IMR-90 (cell line): ENCODE measurements at regions not wholly inside any gene's neighbourhood (a gene's known extent, or its start where the extent isn't known, plus 50 kb on each side); places are given as distances from the start of the nearest gene placed in this dataset.

ENCODE experiments used
- ATAC-seq: fragments of 200-7000 bp; cut with Tn5 transposase; 2 replicates; pipeline ENCODE4 v1.9.1; 2020; ENCODE audit warnings: low read depth, mild to moderate bottlenecking, moderate library complexity
- BruUV-seq: library from RNA; stranded (reverse); fragments of 400-500 nt; replicated peaks from 2 replicates; lab custom pipeline; 2021; lab: Mats Ljungman, UMichigan
- CTCF ChIA-PET: fragments of 300-600 bp; formaldehyde crosslinking; extraction: SDS; loops from one replicate; lab custom pipeline; 2021; ENCODE audit warnings: antibody characterized with exemption; lab: Yijun Ruan, JAX
- POLR2A ChIA-PET: fragments of 300-600 bp; sonication (Branson Sonifier 250); formaldehyde crosslinking; loops from one replicate; lab custom pipeline; 2022; ENCODE audit warnings: antibody characterized with exemption; ENCODE audit not compliant: unreplicated experiment; lab: Charles Lee
- DNase-seq: peaks from one replicate; pipeline ENCODE4 v3.0.0; 2013
- H2AFZ ChIP-seq: replicated peaks from 2 replicates; pipeline ENCODE3; 2013; ENCODE audit warnings: low read length, mild to moderate bottlenecking; ENCODE audit not compliant: poor library complexity
- H2AK5ac ChIP-seq: 2 replicates; pipeline ENCODE4 v1.6.1; 2013; ENCODE audit warnings: low read depth, low read length, inconsistent platforms
- H2AK9ac ChIP-seq: replicated peaks from 2 replicates; pipeline ENCODE3; 2013; ENCODE audit warnings: mild to moderate bottlenecking, low read depth, low read length, moderate library complexity; ENCODE audit not compliant: poor library complexity
- H2BK120ac ChIP-seq: 2 replicates; pipeline ENCODE4 v1.6.1; 2013; ENCODE audit warnings: low read depth, low read length, inconsistent platforms
- H2BK15ac ChIP-seq: 3 replicates; pipeline ENCODE4 v1.6.1; 2013; ENCODE audit warnings: low read depth, low read length, inconsistent platforms
- H2BK20ac ChIP-seq: 2 replicates; pipeline ENCODE4 v1.6.1; 2013; ENCODE audit warnings: low read depth, mild to moderate bottlenecking, inconsistent platforms, low read length, moderate library complexity
- H2BK5ac ChIP-seq: 2 replicates; pipeline ENCODE4 v1.6.1; 2013; ENCODE audit warnings: mild to moderate bottlenecking, low read depth, low read length, inconsistent platforms; ENCODE audit not compliant: poor library complexity, severe bottlenecking
- H3K14ac ChIP-seq: replicated peaks from 2 replicates; pipeline ENCODE4 v1.6.1; 2013; ENCODE audit warnings: low read depth, low read length, inconsistent platforms
- H3K18ac ChIP-seq: 2 replicates; pipeline ENCODE4 v1.6.1; 2013; ENCODE audit warnings: low read depth, low read length, control low read depth
- H3K23ac ChIP-seq: 2 replicates; pipeline ENCODE4 v1.6.1; 2013; ENCODE audit warnings: low read depth, low read length, inconsistent platforms
- H3K27ac ChIP-seq: 2 replicates; pipeline ENCODE4 v1.5.1; 2013; ENCODE audit warnings: mild to moderate bottlenecking, control low read depth, low read length; ENCODE audit not compliant: insufficient read depth
- H3K27me3 ChIP-seq: 2 replicates; pipeline ENCODE4 v1.6.1; 2013; ENCODE audit warnings: low read length; ENCODE audit not compliant: control insufficient read depth, insufficient read depth
- H3K36me3 ChIP-seq: 2 replicates; pipeline ENCODE4 v1.6.1; 2013; ENCODE audit warnings: low read length, mixed read lengths; ENCODE audit not compliant: control insufficient read depth, insufficient read depth
- H3K4ac ChIP-seq: 2 replicates; pipeline ENCODE4 v1.6.1; 2013; ENCODE audit warnings: low read depth, low read length, inconsistent platforms
- H3K4me1 ChIP-seq: 2 replicates; pipeline ENCODE4 v1.6.1; 2013; ENCODE audit warnings: low read length, mixed read lengths; ENCODE audit not compliant: control insufficient read depth, insufficient read depth
- H3K4me2 ChIP-seq: 2 replicates; pipeline ENCODE4 v1.6.1; 2013; ENCODE audit warnings: low read depth, mild to moderate bottlenecking, control low read depth, low read length, moderate library complexity
- H3K4me3 ChIP-seq: 2 replicates; pipeline ENCODE4 v1.5.1; 2013; ENCODE audit warnings: low read depth, mild to moderate bottlenecking, control low read depth, low read length, moderate library complexity; ENCODE audit not compliant: insufficient read depth
- H3K56ac ChIP-seq: 2 replicates; pipeline ENCODE4 v1.6.1; 2013; ENCODE audit warnings: low read length, inconsistent platforms; ENCODE audit not compliant: insufficient read depth; ENCODE audit errors: extremely low read depth
- H3K79me1 ChIP-seq, 2 experiments: 2 replicates each; pipeline ENCODE4 v1.6.1; 2013; ENCODE audit warnings: low read length in 2 of 2, inconsistent platforms in 1 of 2, low read depth in 1 of 2
- H3K9ac ChIP-seq: 2 replicates; pipeline ENCODE4 v1.6.1; 2013; ENCODE audit warnings: low read depth, low read length, control low read depth
- H3K9me1 ChIP-seq: 2 replicates; pipeline ENCODE4 v1.6.1; 2013; ENCODE audit warnings: low read length, inconsistent platforms; ENCODE audit not compliant: insufficient read depth
- H3K9me3 ChIP-seq: 2 replicates; pipeline ENCODE4 v1.6.1; 2013; ENCODE audit warnings: low read length; ENCODE audit not compliant: control insufficient read depth, insufficient read depth
- H4K20me1 ChIP-seq: 2 replicates; pipeline ENCODE4 v1.6.1; 2013; ENCODE audit warnings: low read length, inconsistent platforms; ENCODE audit not compliant: insufficient read depth
- H4K5ac ChIP-seq: 2 replicates; pipeline ENCODE4 v1.6.1; 2013; ENCODE audit warnings: mild to moderate bottlenecking, low read depth, low read length, control low read depth
- H4K8ac ChIP-seq, 2 experiments: 2 replicates each; pipeline ENCODE4 v1.6.1; 2013; ENCODE audit warnings: low read depth in 2 of 2, low read length in 2 of 2, control low read depth in 1 of 2, inconsistent platforms in 1 of 2
- H4K91ac ChIP-seq: 2 replicates; pipeline ENCODE4 v1.6.1; 2013; ENCODE audit warnings: low read depth, low read length, inconsistent platforms; ENCODE audit not compliant: insufficient read depth
- CEBPB ChIP-seq: IDR thresholded peaks from 2 replicates; pipeline ENCODE4 v1.6.1; 2012; ENCODE audit warnings: low read depth, low read length, improper control_type of control experiment
- FOS ChIP-seq: fragments of 150-350 bp; IDR thresholded peaks from 2 replicates; pipeline ENCODE4 v1.6.1; 2016; ENCODE audit warnings: low read depth, low read length
- NFE2L2 ChIP-seq: fragments of 150-350 bp; IDR thresholded peaks from 2 replicates; pipeline ENCODE4 v1.6.1; 2016; ENCODE audit warnings: low read depth, mild to moderate bottlenecking, low read length
- SMC3 ChIP-seq: fragments of 150-350 bp; IDR thresholded peaks from 2 replicates; pipeline ENCODE4 v1.6.1; 2016; ENCODE audit warnings: low read depth, mild to moderate bottlenecking, antibody characterized with exemption, low read length, moderate library complexity
- WGBS, 2 experiments: methylation state at CpG; one replicate each; pipeline versions ENCODE4 v1.1.5 to v1.1.7; 2013; ENCODE audit warnings: missing lambda C conversion rate in 2 of 2; ENCODE audit not compliant: insufficient read length in 1 of 2; ENCODE audit errors: extremely low coverage in 2 of 2; 5-methylcytosine and 5-hydroxymethylcytosine counted together
- dilution Hi-C: fragments of 300-500 bp; cut with HindIII; formaldehyde crosslinking; loops from one replicate; pipeline ENCODE4 v1.14.3; 2018; ENCODE audit warnings: low sequenced_read_pairs; ENCODE audit not compliant: unreplicated experiment
- in situ Hi-C: fragments of 300-500 bp; cut with MboI; formaldehyde crosslinking; loops from 3 replicates; pipeline ENCODE4 v1.14.3; 2019; ENCODE audit warnings: low sequenced_read_pairs, inconsistent platforms, mixed read lengths
- intact Hi-C: fragments of 100-400 bp; cut with micrococcal nuclease; formaldehyde crosslinking; loops from 2 replicates; pipeline ENCODE4 v1.10.0; 2022

GRCh38 chr1:99546432-99547416 is 99.2 kb upstream of the PALMD start:
- no peaks in the 10 kb centered on the region for H3K79me1 ChIP-seq
- no peak overlapping the region for H3K4ac ChIP-seq
- H2BK20ac ChIP-seq: no peak overlapping the region
- TF ChIP-seq NFE2L2: no peak
- no peak for TF ChIP-seq SMC3
- peak; percentile 20; the same call in 1 of the 2 replicates for TF ChIP-seq CEBPB
- TF ChIP-seq FOS: 0 out of 2 replicates have a peak, but pooled peaks have one; percentile 7
- H3K36me3 ChIP-seq: no peaks in the 10 kb centered on the region
- in situ Hi-C loops: no loop called here
- H3K27me3 ChIP-seq: no peaks in the 10 kb centered on the region
- H3K23ac ChIP-seq: no peak overlapping the region
- H2AFZ ChIP-seq: no peak overlapping the region
- ChIA-PET CTCF (interaction anchor here (0.5 to 0.9 kb wide), 4 partner anchors 139 to 910 kb away, joined by 3 read pairs; no protein-coding TSS in a partner anchor), POLR2A (no interaction called here)
- no peak overlapping the region for H2BK120ac ChIP-seq
- H4K20me1 ChIP-seq: no peaks in the 10 kb centered on the region
- no peak overlapping the region for H3K4me3 ChIP-seq
- no peaks in the 10 kb centered on the region for H3K9me3 ChIP-seq
- no TSS peak for BruUV-seq
- no peak overlapping the region for H4K5ac ChIP-seq
- no peak overlapping the region for H3K4me2 ChIP-seq
- no peak overlapping the region; the same call in 1 of the 2 replicates for H3K18ac ChIP-seq
- no CpG with 5 or more reads among the region's 3 CpGs for WGBS, 2 experiments
- H3K9me1 ChIP-seq: no peaks in the 10 kb centered on the region; the same call in 1 of the 2 replicates
- H3K56ac ChIP-seq: no peak overlapping the region
- no peak overlapping the region for H3K14ac ChIP-seq
- H3K9ac ChIP-seq: no peak overlapping the region
- intact Hi-C loops: no loop called here
- peaks cover 4% of the 10 kb centered on the region; the same call in 1 of the 2 replicates for H3K4me1 ChIP-seq
- no peak overlapping the region for H2BK5ac ChIP-seq
- H2AK9ac ChIP-seq: no peak overlapping the region
- DNase-seq (peak; percentile 61), ATAC-seq (peak; percentile 60)
- dilution Hi-C loops: no loop called here
- H2BK15ac ChIP-seq: no peak overlapping the region
- no peak overlapping the region for H4K91ac ChIP-seq
- no peak overlapping the region for H2AK5ac ChIP-seq
- no peak overlapping the region for H3K27ac ChIP-seq
- H4K8ac ChIP-seq: no peak overlapping the region
